Epithelial cell of prostate (primary cell): ENCODE measurements at regions not wholly inside any gene's neighbourhood (a gene's known extent, or its start where the extent isn't known, plus 50 kb on each side); places are given as distances from the start of the nearest gene placed in this dataset.

Source experiments
- DNase-seq: peaks from one replicate; pipeline ENCODE4 v3.0.0-alpha.2; 2011; ENCODE audit warnings: low read depth, low spot score
- H3K27ac ChIP-seq: fragments of 450-650 bp; 2 replicates; pipeline ENCODE4 v1.5.1; 2017; ENCODE audit warnings: mild to moderate bottlenecking

- no peak for DNase-seq
- H3K27ac ChIP-seq = no peak overlapping the region
Measured at GRCh38 chr22:47767403-47767802, 1005.0 kb downstream of the TBC1D22A start.

GRCh38 chr22:47765757-47766156 is 1003.3 kb downstream of the TBC1D22A start:
- DNase-seq = no peak
- H3K27ac ChIP-seq = no peak overlapping the region

GRCh38 chr22:47762141-47762540 is 999.7 kb downstream of the TBC1D22A start:
- no peak overlapping the region for H3K27ac ChIP-seq
- DNase-seq = no peak

- H3K27ac ChIP-seq = no peak overlapping the region
- DNase-seq = no peak
Measured at GRCh38 chr22:47759909-47760308, 997.5 kb downstream of the TBC1D22A start.

GRCh38 chr22:47757741-47758140 is 995.3 kb downstream of the TBC1D22A start:
- DNase-seq = no peak
- no peak overlapping the region for H3K27ac ChIP-seq

GRCh38 chr22:47750086-47750485 is 987.6 kb downstream of the TBC1D22A start:
- H3K27ac ChIP-seq = no peak overlapping the region
- DNase-seq = no peak

GRCh38 chr22:47748957-47749356 is 986.5 kb downstream of the TBC1D22A start:
- no peak for DNase-seq
- no peak overlapping the region for H3K27ac ChIP-seq

GRCh38 chr22:47748271-47748670 is 985.8 kb downstream of the TBC1D22A start:
- no peak overlapping the region for H3K27ac ChIP-seq
- no peak for DNase-seq

- DNase-seq = no peak
- no peak overlapping the region for H3K27ac ChIP-seq
Measured at GRCh38 chr22:47740109-47740805, 977.8 kb downstream of the TBC1D22A start.

GRCh38 chr22:47739291-47740015 is 977.0 kb downstream of the TBC1D22A start:
- no peak overlapping the region for H3K27ac ChIP-seq
- DNase-seq = no peak

GRCh38 chr22:47738472-47739013 is 976.1 kb downstream of the TBC1D22A start:
- DNase-seq = no peak
- H3K27ac ChIP-seq = no peak overlapping the region

GRCh38 chr22:47736186-47737034 is 974.0 kb downstream of the TBC1D22A start:
- H3K27ac ChIP-seq = no peak overlapping the region
- DNase-seq = no peak

GRCh38 chr22:47734511-47734910 is 972.1 kb downstream of the TBC1D22A start:
- no peak overlapping the region for H3K27ac ChIP-seq
- no peak for DNase-seq

- no peak for DNase-seq
- no peak overlapping the region for H3K27ac ChIP-seq
Measured at GRCh38 chr22:47727641-47728040, 965.2 kb downstream of the TBC1D22A start.

GRCh38 chr22:47724751-47725150 is 962.3 kb downstream of the TBC1D22A start:
- no peak for DNase-seq

GRCh38 chr22:47724030-47724429 is 961.6 kb downstream of the TBC1D22A start:
- no peak for DNase-seq

More at GRCh38 chr22:47724751-47725150, 962.3 kb downstream of the TBC1D22A start:
- H3K27ac ChIP-seq = no peak overlapping the region

GRCh38 chr22:47718337-47718736 is 955.9 kb downstream of the TBC1D22A start:
- DNase-seq = no peak
- H3K27ac ChIP-seq = no peak overlapping the region

More at GRCh38 chr22:47724030-47724429, 961.6 kb downstream of the TBC1D22A start:
- H3K27ac ChIP-seq = no peak overlapping the region

GRCh38 chr22:47716890-47717615 is 954.6 kb downstream of the TBC1D22A start:
- no peak overlapping the region for H3K27ac ChIP-seq

GRCh38 chr22:47715866-47716578 is 953.6 kb downstream of the TBC1D22A start:
- no peak overlapping the region for H3K27ac ChIP-seq
- DNase-seq = no peak

More at GRCh38 chr22:47716890-47717615, 954.6 kb downstream of the TBC1D22A start:
- no peak for DNase-seq
